ENCODE measurements at regions not wholly inside any gene's neighbourhood (a gene's known extent, or its start where the extent isn't known, plus 50 kb on each side); places are given as distances from the start of the nearest gene placed in this dataset.

GRCh38 chr16:79677799-79678530 lies 77.4 kb upstream of the MAF start:
- FAIRE-seq (no peak), DNase-seq (ENCODE audit: low read depth, low spot score) (no peak)
- Histone ChIP-seq H2AFZ (ENCODE audit: low read depth, low read length) (no peak overlapping the region), H3K36me3 (ENCODE audit: control insufficient read depth in 2 of 2, extremely low read depth in 1 of 2, insufficient read depth in 2 of 2, low read length in 2 of 2) (no peaks in the 10 kb centered on the region), H3K9me1 (replicated peaks; ENCODE audit: control insufficient read depth, extremely low read depth, insufficient read depth, low read length) (no peaks in the 10 kb centered on the region), H3K27ac (ENCODE audit: insufficient read depth, low read depth, low read length) (no peak overlapping the region), H3K4me3 (replicated peaks in 1 of 3; ENCODE audit: insufficient read depth in 1 of 3, low read depth in 1 of 3, low read length in 3 of 3) (no peak overlapping the region), H4K20me1 (replicated peaks; ENCODE audit: control insufficient read depth, extremely low read depth, insufficient read depth, low read length) (no peaks in the 10 kb centered on the region), H3K4me2 (ENCODE audit: insufficient read depth, low read length) (no peak overlapping the region), H3K27me3 (ENCODE audit: control insufficient read depth in 2 of 2, insufficient read depth in 2 of 2, low read length in 2 of 2) (no peaks in the 10 kb centered on the region), H3K9ac (replicated peaks; ENCODE audit: extremely low read depth, insufficient read depth, low read length) (no peak overlapping the region), H3K79me2 (ENCODE audit: control insufficient read depth, insufficient read depth, low read length) (no peaks in the 10 kb centered on the region), H3K9me3 (replicated peaks; ENCODE audit: control insufficient read depth, insufficient read depth, low read length) (no peaks in the 10 kb centered on the region), H3K4me1 (ENCODE audit: control insufficient read depth, extremely low read depth, insufficient read depth, low read length) (no peaks in the 10 kb centered on the region)
- BruUV-seq (replicated peaks): no TSS peak
- ChIA-PET POLR2A (no interaction called here), CTCF (no interaction called here)
- dilution Hi-C loops (cut with MboI; ENCODE audit: extremely low pct_ligation_motif_present, low sequenced_read_pairs): no loop called here
- no peak for TF ChIP-seq CTCF (IDR thresholded peaks at IDR 0.05; ENCODE audit: extremely low read depth in 1 of 2, insufficient read depth in 1 of 2, low read depth in 1 of 2, low read length in 2 of 2)
- no peak for TF ChIP-seq POLR2A (IDR thresholded peaks at IDR 0.05; ENCODE audit: low read depth, low read length)
- TF ChIP-seq MYC (IDR thresholded peaks at IDR 0.05; ENCODE audit: low read depth, low read length): no peak
- TF ChIP-seq GATA2 (IDR thresholded peaks at IDR 0.05; ENCODE audit: insufficient read depth, insufficient read length, low read depth, low read length): no peak
- no peak for TF ChIP-seq EZH2 (IDR thresholded peaks at IDR 0.05; ENCODE audit: borderline replicate concordance, low read depth, low read length, severe bottlenecking)
- no peak for TF ChIP-seq JUN (IDR thresholded peaks at IDR 0.05; ENCODE audit: borderline replicate concordance, insufficient read depth, insufficient read length, low read depth)
- no peak for TF ChIP-seq FOS (IDR thresholded peaks at IDR 0.05; ENCODE audit: borderline replicate concordance, insufficient read depth, low read length)
- TF ChIP-seq POLR2AphosphoS5 (IDR thresholded peaks at IDR 0.05; ENCODE audit: insufficient read depth, low read depth, low read length): no peak
- TF ChIP-seq MAX (IDR thresholded peaks at IDR 0.05; ENCODE audit: insufficient read depth, insufficient read length): no peak
- intact Hi-C loops (cut with micrococcal nuclease): no loop called here

All from endothelial cell of umbilical vein (primary cell).